ENCODE measurements at regions not wholly inside any gene's neighbourhood (a gene's known extent, or its start where the extent isn't known, plus 50 kb on each side); places are given as distances from the start of the nearest gene placed in this dataset.

DNA sequence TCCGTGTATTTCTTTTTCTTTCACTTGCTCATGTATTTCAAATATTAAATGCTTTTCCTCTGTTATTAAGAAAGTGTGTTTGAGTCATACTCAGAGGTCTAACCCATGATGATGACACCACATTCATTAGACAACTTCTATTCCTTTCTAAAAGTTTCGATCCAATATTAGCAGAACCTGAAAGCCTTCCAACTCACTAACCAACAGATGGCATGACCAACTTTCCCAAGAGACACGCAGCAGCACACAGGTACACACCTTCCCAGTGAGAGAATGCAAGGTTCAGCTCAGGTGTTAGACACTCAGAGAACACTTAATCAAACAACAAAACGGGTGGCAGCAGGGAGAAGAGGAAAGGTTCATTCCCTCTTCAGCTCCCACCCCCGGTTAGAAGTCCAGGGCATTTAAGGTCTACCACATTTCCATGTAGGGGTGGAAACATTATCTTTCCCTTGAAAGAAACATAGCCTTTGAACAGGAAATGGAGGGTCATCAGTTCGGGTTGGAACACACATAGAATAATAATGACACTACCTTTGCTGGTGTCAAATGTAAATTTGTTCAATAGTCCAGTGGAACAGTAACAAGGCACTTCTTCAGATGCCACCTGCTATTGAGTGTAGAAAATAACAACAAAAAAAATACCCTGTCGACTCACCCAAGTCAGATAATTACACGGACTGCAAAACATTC lies 404.2 kb downstream of the COG6 start:
- intact Hi-C loops (cut with micrococcal nuclease): no loop called here
- Mint-ChIP-seq H3K36me3 (no peaks in the 10 kb centered on the region), H3K4me1 (no peaks in the 10 kb centered on the region), H3K27me3 (ENCODE audit: low read depth in 3 of 3) (peaks cover 0 to 4% (median 0%) of the 10 kb centered on the region in 3 donors), H3K27ac (no peak overlapping the region), H3K9me3 (no peaks in the 10 kb centered on the region), H3K4me3 (no peak overlapping the region)
- 79% methylated on average over 3 of the region's 8 CpGs for WGBS (ENCODE audit: insufficient coverage)
- H3K36me3 ChIP-seq (replicated peaks in 1 of 2; ENCODE audit: control insufficient read depth in 1 of 2, insufficient read depth in 2 of 2, low read length in 2 of 2): no peaks in the 10 kb centered on the region
- no peak overlapping the region for H3K4me2 ChIP-seq (replicated peaks; ENCODE audit: extremely low read depth, low read length, poor library complexity, severe bottlenecking)
- H3K4me1 ChIP-seq (ENCODE audit: control insufficient read depth in 1 of 2, insufficient read depth in 2 of 2, low read length in 2 of 2): no peaks in the 10 kb centered on the region
- H2AFZ ChIP-seq (ENCODE audit: insufficient read depth, low read depth, low read length, poor library complexity, severe bottlenecking): no peak overlapping the region
- H3K27me3 ChIP-seq (ENCODE audit: control insufficient read depth in 2 of 2, insufficient read depth in 2 of 2, low read length in 2 of 2): no peaks in the 10 kb centered on the region
- H3K9ac ChIP-seq (ENCODE audit: insufficient read depth, low read length, poor library complexity, severe bottlenecking): no peak overlapping the region
- no peaks in the 10 kb centered on the region for H3K9me3 ChIP-seq (replicated peaks in 1 of 2; ENCODE audit: control insufficient read depth in 1 of 2, insufficient read depth in 1 of 2, low read length in 2 of 2)
- no peaks in the 10 kb centered on the region for H4K20me1 ChIP-seq (ENCODE audit: insufficient read depth, low read length)
- H3K79me2 ChIP-seq (ENCODE audit: insufficient read depth, low read length): no peaks in the 10 kb centered on the region
- H3K27ac ChIP-seq (ENCODE audit: low read depth in 1 of 2, low read length in 2 of 2): no peak overlapping the region
- TF ChIP-seq, protein P1, sequence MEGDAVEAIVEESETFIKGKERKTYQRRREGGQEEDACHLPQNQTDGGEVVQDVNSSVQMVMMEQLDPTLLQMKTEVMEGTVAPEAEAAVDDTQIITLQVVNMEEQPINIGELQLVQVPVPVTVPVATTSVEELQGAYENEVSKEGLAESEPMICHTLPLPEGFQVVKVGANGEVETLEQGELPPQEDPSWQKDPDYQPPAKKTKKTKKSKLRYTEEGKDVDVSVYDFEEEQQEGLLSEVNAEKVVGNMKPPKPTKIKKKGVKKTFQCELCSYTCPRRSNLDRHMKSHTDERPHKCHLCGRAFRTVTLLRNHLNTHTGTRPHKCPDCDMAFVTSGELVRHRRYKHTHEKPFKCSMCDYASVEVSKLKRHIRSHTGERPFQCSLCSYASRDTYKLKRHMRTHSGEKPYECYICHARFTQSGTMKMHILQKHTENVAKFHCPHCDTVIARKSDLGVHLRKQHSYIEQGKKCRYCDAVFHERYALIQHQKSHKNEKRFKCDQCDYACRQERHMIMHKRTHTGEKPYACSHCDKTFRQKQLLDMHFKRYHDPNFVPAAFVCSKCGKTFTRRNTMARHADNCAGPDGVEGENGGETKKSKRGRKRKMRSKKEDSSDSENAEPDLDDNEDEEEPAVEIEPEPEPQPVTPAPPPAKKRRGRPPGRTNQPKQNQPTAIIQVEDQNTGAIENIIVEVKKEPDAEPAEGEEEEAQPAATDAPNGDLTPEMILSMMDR (IDR thresholded peaks at IDR 0.05): no peak
- no peak for DNase-seq
- no peak overlapping the region for H3K4me3 ChIP-seq (replicated peaks in 1 of 3; ENCODE audit: low read depth in 2 of 3, low read length in 3 of 3)

DNA sequence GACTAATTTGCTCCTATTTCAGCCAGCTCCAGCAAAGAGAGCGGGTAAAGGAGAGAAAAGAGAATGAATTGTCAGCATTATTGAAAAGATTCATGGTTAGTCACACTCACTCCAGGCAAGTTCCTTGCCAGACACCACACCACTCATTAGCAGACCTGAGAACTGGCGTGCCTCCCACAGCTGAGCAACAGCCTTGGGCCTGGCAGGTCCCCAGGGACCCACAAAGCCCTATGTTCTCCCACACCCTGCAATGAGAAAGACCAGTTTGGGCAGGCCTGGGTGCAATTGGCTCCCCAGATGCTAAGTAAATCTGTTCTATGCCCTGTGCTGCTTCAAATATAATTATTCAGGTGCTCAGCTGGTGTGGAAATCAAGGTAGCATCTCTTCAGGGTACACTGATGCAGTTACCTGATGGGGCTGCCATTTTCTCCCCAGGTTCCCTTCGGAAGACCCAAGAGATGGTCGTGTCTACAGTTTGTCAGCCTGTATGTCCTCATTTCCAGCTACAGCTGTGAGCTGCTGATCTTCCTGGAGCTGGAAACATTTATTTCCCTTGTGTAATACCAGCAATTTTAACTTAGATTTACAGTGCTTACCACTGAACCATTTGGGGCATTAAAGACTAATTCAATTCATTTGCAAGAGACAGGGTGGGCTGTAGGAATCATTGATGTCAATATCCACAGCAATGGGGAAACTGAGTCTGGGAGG lies 405.0 kb downstream of the COG6 start:
- intact Hi-C loops (cut with micrococcal nuclease): no loop called here
- Mint-ChIP-seq H3K4me3 (no peak overlapping the region), H3K27ac (no peak overlapping the region), H3K4me1 (no peaks in the 10 kb centered on the region), H3K9me3 (no peaks in the 10 kb centered on the region), H3K36me3 (no peaks in the 10 kb centered on the region), H3K27me3 (ENCODE audit: low read depth in 3 of 3) (peaks cover 0 to 4% (median 0%) of the 10 kb centered on the region in 3 donors)
- H3K4me1 ChIP-seq (ENCODE audit: control insufficient read depth in 1 of 2, insufficient read depth in 2 of 2, low read length in 2 of 2): no peaks in the 10 kb centered on the region
- DNase-seq: no peak
- no peak overlapping the region for H3K9ac ChIP-seq (ENCODE audit: insufficient read depth, low read length, poor library complexity, severe bottlenecking)
- no peak overlapping the region for H2AFZ ChIP-seq (ENCODE audit: insufficient read depth, low read depth, low read length, poor library complexity, severe bottlenecking)
- H3K4me2 ChIP-seq (replicated peaks; ENCODE audit: extremely low read depth, low read length, poor library complexity, severe bottlenecking): no peak overlapping the region
- no peaks in the 10 kb centered on the region for H3K27me3 ChIP-seq (ENCODE audit: control insufficient read depth in 2 of 2, insufficient read depth in 2 of 2, low read length in 2 of 2)
- no peak overlapping the region for H3K4me3 ChIP-seq (replicated peaks in 1 of 3; ENCODE audit: low read depth in 2 of 3, low read length in 3 of 3)
- H3K9me3 ChIP-seq (replicated peaks in 1 of 2; ENCODE audit: control insufficient read depth in 1 of 2, insufficient read depth in 1 of 2, low read length in 2 of 2): no peaks in the 10 kb centered on the region
- no peak overlapping the region for H3K27ac ChIP-seq (ENCODE audit: low read depth in 1 of 2, low read length in 2 of 2)
- 83% methylated on average over 2 of the region's 4 CpGs for WGBS (ENCODE audit: insufficient coverage)
- no peaks in the 10 kb centered on the region for H4K20me1 ChIP-seq (ENCODE audit: insufficient read depth, low read length)
- H3K36me3 ChIP-seq (replicated peaks in 1 of 2; ENCODE audit: control insufficient read depth in 1 of 2, insufficient read depth in 2 of 2, low read length in 2 of 2): no peaks in the 10 kb centered on the region
- H3K79me2 ChIP-seq (ENCODE audit: insufficient read depth, low read length): no peaks in the 10 kb centered on the region
- TF ChIP-seq, protein P1 (IDR thresholded peaks at IDR 0.05): no peak
